ENCODE measurements at regions not wholly inside any gene's neighbourhood (a gene's known extent, or its start where the extent isn't known, plus 50 kb on each side); places are given as distances from the start of the nearest gene placed in this dataset.

GRCh38 chr5:29805804-29806203 lies 1387.7 kb upstream of the CDH6 start:
- TF ChIP-seq EP300 (IDR thresholded peaks at IDR 0.05; ENCODE audit: borderline replicate concordance in 1 of 2, low read depth in 1 of 2, low read length in 1 of 2): no peak
- no peak for TF ChIP-seq MAX (IDR thresholded peaks at IDR 0.05; ENCODE audit: low read depth)
- no peak for TF ChIP-seq CTCF (IDR thresholded peaks at IDR 0.05)
- no peak for TF ChIP-seq EZH2phosphoT487 (IDR thresholded peaks at IDR 0.05; ENCODE audit: borderline replicate concordance, low read depth)
- TF ChIP-seq RAD21 (IDR thresholded peaks at IDR 0.05; ENCODE audit: low read length): no peak
- no peak for TF ChIP-seq SMC3 (IDR thresholded peaks at IDR 0.05; ENCODE audit: low read depth, low read length)

All from SK-N-SH (cell line).